ENCODE measurements at regions not wholly inside any gene's neighbourhood (a gene's known extent, or its start where the extent isn't known, plus 50 kb on each side); places are given as distances from the start of the nearest gene placed in this dataset.

GRCh38 chr3:181764544-181764943 lies 52.8 kb downstream of the SOX2 start:
- no peaks in the 10 kb centered on the region for H3K27me3 ChIP-seq (ENCODE audit: control insufficient read depth in 2 of 2, insufficient read depth in 2 of 2, low read length in 2 of 2)
- no peak overlapping the region for H3K27ac ChIP-seq (ENCODE audit: low read depth in 2 of 2, low read length in 2 of 2)

GRCh38 chr3:181770296-181770695 lies 58.6 kb downstream of the SOX2 start:
- no peaks in the 10 kb centered on the region for H3K36me3 ChIP-seq (ENCODE audit: control insufficient read depth in 2 of 2, insufficient read depth in 2 of 2, low read length in 2 of 2)
- H3K4me1 ChIP-seq (ENCODE audit: control insufficient read depth in 2 of 2, insufficient read depth in 2 of 2, low read length in 2 of 2), result no peaks in the 10 kb centered on the region
- no peak overlapping the region for H3K9ac ChIP-seq (ENCODE audit: low read depth in 1 of 2, low read length in 2 of 2)
- H3K27ac ChIP-seq (ENCODE audit: low read depth in 2 of 2, low read length in 2 of 2), result no peak overlapping the region
- H3K9me3 ChIP-seq (ENCODE audit: control insufficient read depth in 2 of 2, low read length in 2 of 2), result no peaks in the 10 kb centered on the region
- no peaks in the 10 kb centered on the region for H3K27me3 ChIP-seq (ENCODE audit: control insufficient read depth in 2 of 2, insufficient read depth in 2 of 2, low read length in 2 of 2)
- no peak overlapping the region for H3K4me3 ChIP-seq (ENCODE audit: low read length in 2 of 2)

More at GRCh38 chr3:181764544-181764943, 52.8 kb downstream of the SOX2 start:
- Histone ChIP-seq H3K9me3 (ENCODE audit: control insufficient read depth in 2 of 2, low read length in 2 of 2) (no peaks in the 10 kb centered on the region), H3K36me3 (ENCODE audit: control insufficient read depth in 2 of 2, insufficient read depth in 2 of 2, low read length in 2 of 2) (no peaks in the 10 kb centered on the region), H3K4me3 (ENCODE audit: low read length in 2 of 2) (no peak overlapping the region), H3K9ac (ENCODE audit: low read depth in 1 of 2, low read length in 2 of 2) (no peak overlapping the region), H3K4me1 (ENCODE audit: control insufficient read depth in 2 of 2, insufficient read depth in 2 of 2, low read length in 2 of 2) (no peaks in the 10 kb centered on the region)

- Histone ChIP-seq H3K4me1 (ENCODE audit: control insufficient read depth in 2 of 2, insufficient read depth in 2 of 2, low read length in 2 of 2) (no peaks in the 10 kb centered on the region), H3K36me3 (ENCODE audit: control insufficient read depth in 2 of 2, insufficient read depth in 2 of 2, low read length in 2 of 2) (no peaks in the 10 kb centered on the region), H3K9me3 (ENCODE audit: control insufficient read depth in 2 of 2, low read length in 2 of 2) (no peaks in the 10 kb centered on the region)
These were observed 59.4 kb downstream of the SOX2 start for GRCh38 chr3:181771120-181771519.

GRCh38 chr3:181772166-181772565 lies 60.4 kb downstream of the SOX2 start:
- H3K9me3 ChIP-seq (ENCODE audit: control insufficient read depth in 2 of 2, low read length in 2 of 2), result no peaks in the 10 kb centered on the region
- no peak overlapping the region for H3K4me3 ChIP-seq (ENCODE audit: low read length in 2 of 2)
- H3K4me1 ChIP-seq (ENCODE audit: control insufficient read depth in 2 of 2, insufficient read depth in 2 of 2, low read length in 2 of 2), result no peaks in the 10 kb centered on the region
- no peaks in the 10 kb centered on the region for H3K27me3 ChIP-seq (ENCODE audit: control insufficient read depth in 2 of 2, insufficient read depth in 2 of 2, low read length in 2 of 2)
- no peak overlapping the region for H3K9ac ChIP-seq (ENCODE audit: low read depth in 1 of 2, low read length in 2 of 2)
- no peaks in the 10 kb centered on the region for H3K36me3 ChIP-seq (ENCODE audit: control insufficient read depth in 2 of 2, insufficient read depth in 2 of 2, low read length in 2 of 2)
- H3K27ac ChIP-seq (ENCODE audit: low read depth in 2 of 2, low read length in 2 of 2), result no peak overlapping the region

More at GRCh38 chr3:181771120-181771519, 59.4 kb downstream of the SOX2 start:
- Histone ChIP-seq H3K9ac (ENCODE audit: low read depth in 1 of 2, low read length in 2 of 2) (no peak overlapping the region), H3K27ac (ENCODE audit: low read depth in 2 of 2, low read length in 2 of 2) (no peak overlapping the region), H3K4me3 (ENCODE audit: low read length in 2 of 2) (no peak overlapping the region), H3K27me3 (ENCODE audit: control insufficient read depth in 2 of 2, insufficient read depth in 2 of 2, low read length in 2 of 2) (no peaks in the 10 kb centered on the region)

DNA sequence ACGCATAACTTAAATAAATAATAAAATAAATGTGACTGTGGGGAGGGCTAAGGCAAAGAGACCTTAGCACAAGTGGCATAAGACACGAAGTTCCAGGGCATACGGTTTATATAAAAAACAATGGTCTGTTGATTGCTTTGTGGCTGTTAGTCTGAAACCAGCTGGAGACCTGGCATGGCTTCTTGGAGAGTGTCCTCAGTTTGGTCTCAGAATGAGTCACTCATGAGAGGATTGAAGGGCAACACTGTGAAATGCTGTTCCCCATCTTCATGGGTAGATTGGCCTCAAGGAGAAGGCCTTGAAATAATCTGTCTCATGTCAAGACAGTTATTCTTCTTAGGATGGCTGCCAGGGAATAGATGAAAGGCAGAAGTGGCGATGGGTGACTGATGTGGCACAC lies 62.2 kb downstream of the SOX2 start:
- H3K27ac ChIP-seq (ENCODE audit: low read depth in 2 of 2, low read length in 2 of 2), result no peak overlapping the region
- no peaks in the 10 kb centered on the region for H3K4me1 ChIP-seq (ENCODE audit: control insufficient read depth in 2 of 2, insufficient read depth in 2 of 2, low read length in 2 of 2)
- H3K4me3 ChIP-seq (ENCODE audit: low read length in 2 of 2), result no peak overlapping the region
- H3K9me3 ChIP-seq (ENCODE audit: control insufficient read depth in 2 of 2, low read length in 2 of 2), result no peaks in the 10 kb centered on the region
- H3K9ac ChIP-seq (ENCODE audit: low read depth in 1 of 2, low read length in 2 of 2), result no peak overlapping the region
- H3K27me3 ChIP-seq (ENCODE audit: control insufficient read depth in 2 of 2, insufficient read depth in 2 of 2, low read length in 2 of 2), result no peaks in the 10 kb centered on the region
- no peaks in the 10 kb centered on the region for H3K36me3 ChIP-seq (ENCODE audit: control insufficient read depth in 2 of 2, insufficient read depth in 2 of 2, low read length in 2 of 2)

GRCh38 chr3:181782306-181782954 lies 70.7 kb downstream of the SOX2 start:
- no peaks in the 10 kb centered on the region for H3K4me1 ChIP-seq (ENCODE audit: control insufficient read depth in 2 of 2, insufficient read depth in 2 of 2, low read length in 2 of 2)
- H3K36me3 ChIP-seq (ENCODE audit: control insufficient read depth in 2 of 2, insufficient read depth in 2 of 2, low read length in 2 of 2), result no peaks in the 10 kb centered on the region
- H3K9ac ChIP-seq (ENCODE audit: low read depth in 1 of 2, low read length in 2 of 2), result no peak overlapping the region
- H3K4me3 ChIP-seq (ENCODE audit: low read length in 2 of 2), result no peak overlapping the region
- no peak overlapping the region for H3K27ac ChIP-seq (ENCODE audit: low read depth in 2 of 2, low read length in 2 of 2)
- no peaks in the 10 kb centered on the region for H3K27me3 ChIP-seq (ENCODE audit: control insufficient read depth in 2 of 2, insufficient read depth in 2 of 2, low read length in 2 of 2)
- no peaks in the 10 kb centered on the region for H3K9me3 ChIP-seq (ENCODE audit: control insufficient read depth in 2 of 2, low read length in 2 of 2)

- H3K27ac ChIP-seq (ENCODE audit: low read depth in 2 of 2, low read length in 2 of 2), result no peak overlapping the region
These were observed 78.8 kb downstream of the SOX2 start for GRCh38 chr3:181790561-181790960.

DNA sequence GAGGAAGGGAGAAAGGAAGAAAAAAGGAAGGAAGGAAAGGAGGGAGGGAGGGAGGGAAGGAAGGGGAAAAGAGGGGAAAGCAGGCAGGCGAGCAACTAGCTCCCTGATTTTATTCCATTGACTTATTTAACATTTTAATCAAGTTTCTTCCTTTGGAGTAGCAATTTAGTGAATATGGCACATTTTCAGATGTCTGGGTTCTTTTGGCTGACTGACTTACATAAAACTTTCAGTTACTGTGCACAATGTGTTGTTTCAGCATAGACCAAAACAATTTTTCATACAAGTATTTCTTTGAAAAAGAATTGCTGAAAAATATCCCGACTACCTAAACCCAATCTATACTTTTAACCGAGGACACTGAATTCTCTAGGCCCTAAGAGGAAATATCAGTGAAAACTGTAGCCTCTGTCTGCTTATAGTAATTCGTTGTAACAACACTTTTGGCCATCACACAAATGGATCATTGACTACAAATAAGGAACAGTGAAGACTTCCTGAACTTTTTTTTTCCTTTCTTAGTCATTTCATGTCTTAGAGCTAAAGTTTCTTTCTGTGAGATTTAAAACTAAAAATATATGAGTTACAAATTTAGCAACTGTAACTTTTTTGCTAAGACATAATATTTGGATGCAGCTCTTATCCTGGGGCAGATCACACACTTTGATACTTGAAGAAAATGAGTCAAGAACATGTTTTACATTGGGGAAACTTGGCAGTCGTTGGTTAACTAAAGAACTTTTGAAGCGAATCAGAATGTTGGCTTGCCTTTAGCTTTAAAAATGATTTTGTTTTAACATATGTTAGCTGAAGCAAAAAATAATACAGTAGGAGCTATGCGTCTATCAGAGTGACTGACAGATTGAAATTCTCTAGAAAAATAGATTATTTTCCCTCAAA lies 79.6 kb downstream of the SOX2 start:
- Histone ChIP-seq H3K4me1 (ENCODE audit: control insufficient read depth in 2 of 2, insufficient read depth in 2 of 2, low read length in 2 of 2) (no peaks in the 10 kb centered on the region), H3K9me3 (ENCODE audit: control insufficient read depth in 2 of 2, low read length in 2 of 2) (no peaks in the 10 kb centered on the region), H3K36me3 (ENCODE audit: control insufficient read depth in 2 of 2, insufficient read depth in 2 of 2, low read length in 2 of 2) (no peaks in the 10 kb centered on the region), H3K4me3 (ENCODE audit: low read length in 2 of 2) (no peak overlapping the region), H3K27me3 (ENCODE audit: control insufficient read depth in 2 of 2, insufficient read depth in 2 of 2, low read length in 2 of 2) (no peaks in the 10 kb centered on the region), H3K9ac (ENCODE audit: low read depth in 1 of 2, low read length in 2 of 2) (no peak overlapping the region), H3K27ac (ENCODE audit: low read depth in 2 of 2, low read length in 2 of 2) (no peak overlapping the region)

More at GRCh38 chr3:181790561-181790960, 78.8 kb downstream of the SOX2 start:
- H3K9me3 ChIP-seq (ENCODE audit: control insufficient read depth in 2 of 2, low read length in 2 of 2), result no peaks in the 10 kb centered on the region
- no peak overlapping the region for H3K4me3 ChIP-seq (ENCODE audit: low read length in 2 of 2)
- H3K27me3 ChIP-seq (ENCODE audit: control insufficient read depth in 2 of 2, insufficient read depth in 2 of 2, low read length in 2 of 2), result no peaks in the 10 kb centered on the region
- no peaks in the 10 kb centered on the region for H3K36me3 ChIP-seq (ENCODE audit: control insufficient read depth in 2 of 2, insufficient read depth in 2 of 2, low read length in 2 of 2)
- H3K9ac ChIP-seq (ENCODE audit: low read depth in 1 of 2, low read length in 2 of 2), result no peak overlapping the region
- no peaks in the 10 kb centered on the region for H3K4me1 ChIP-seq (ENCODE audit: control insufficient read depth in 2 of 2, insufficient read depth in 2 of 2, low read length in 2 of 2)

DNA sequence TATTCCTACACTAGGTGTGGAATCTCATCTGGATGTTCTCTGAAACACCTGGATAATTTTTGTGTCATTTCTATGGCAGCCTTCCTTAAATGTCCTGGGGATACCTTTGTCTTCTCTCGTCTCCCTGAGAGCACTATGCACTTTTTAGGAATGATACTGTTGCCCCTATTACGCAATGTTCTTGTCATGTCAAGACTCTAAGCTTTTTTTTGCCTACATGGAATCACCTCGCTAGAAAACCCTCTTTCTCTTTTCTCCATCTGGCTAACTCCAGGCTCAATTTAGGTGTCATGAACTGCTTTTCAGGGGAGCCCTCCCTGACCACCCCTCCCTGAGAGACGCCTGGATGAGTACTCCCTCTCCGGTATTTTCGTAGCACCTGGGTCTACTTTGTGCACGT lies 81.3 kb downstream of the SOX2 start:
- Histone ChIP-seq H3K9me3 (ENCODE audit: control insufficient read depth in 2 of 2, low read length in 2 of 2) (no peaks in the 10 kb centered on the region), H3K27ac (ENCODE audit: low read depth in 2 of 2, low read length in 2 of 2) (no peak overlapping the region), H3K4me1 (ENCODE audit: control insufficient read depth in 2 of 2, insufficient read depth in 2 of 2, low read length in 2 of 2) (no peaks in the 10 kb centered on the region), H3K9ac (ENCODE audit: low read depth in 1 of 2, low read length in 2 of 2) (no peak overlapping the region), H3K4me3 (ENCODE audit: low read length in 2 of 2) (no peak overlapping the region), H3K36me3 (ENCODE audit: control insufficient read depth in 2 of 2, insufficient read depth in 2 of 2, low read length in 2 of 2) (no peaks in the 10 kb centered on the region), H3K27me3 (ENCODE audit: control insufficient read depth in 2 of 2, insufficient read depth in 2 of 2, low read length in 2 of 2) (no peaks in the 10 kb centered on the region)

DNA sequence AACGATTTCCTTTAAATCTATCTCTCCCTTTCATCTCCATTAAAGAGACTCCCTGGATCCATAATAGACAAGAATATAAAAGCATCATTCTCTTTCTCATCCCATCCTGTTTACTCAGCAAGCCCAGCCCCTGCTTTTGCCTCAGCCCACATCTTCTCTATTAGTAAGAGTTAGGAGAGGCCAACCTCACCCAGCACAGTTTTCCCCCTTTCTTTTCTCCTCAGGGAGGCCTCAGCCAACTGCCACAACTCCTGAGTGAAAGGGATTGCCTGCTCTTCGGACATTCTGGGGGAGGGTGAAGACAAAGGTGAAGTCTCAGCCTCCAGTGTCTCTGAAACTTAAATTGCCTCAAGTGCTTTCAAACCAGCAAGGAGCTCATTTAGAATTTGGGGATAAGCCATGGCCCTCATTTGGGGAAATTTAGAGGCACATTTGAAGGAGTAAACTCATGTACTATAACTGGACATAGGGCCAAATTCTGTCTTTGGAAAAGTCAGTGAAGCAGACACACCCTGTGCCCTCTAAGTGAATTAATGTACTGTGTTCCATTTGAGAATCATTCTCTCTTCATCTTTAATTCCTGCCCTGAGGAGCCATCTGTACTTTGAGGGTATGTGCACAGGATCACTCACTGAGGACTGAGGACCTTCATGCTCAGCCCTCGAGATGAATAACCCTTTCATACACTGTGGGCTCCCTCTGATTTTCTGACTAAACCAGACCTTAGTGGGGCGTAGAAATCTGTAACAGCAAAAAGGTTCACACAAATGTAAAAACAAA lies 82.5 kb downstream of the SOX2 start:
- Histone ChIP-seq H3K4me3 (ENCODE audit: low read length in 2 of 2) (no peak overlapping the region), H3K36me3 (ENCODE audit: control insufficient read depth in 2 of 2, insufficient read depth in 2 of 2, low read length in 2 of 2) (no peaks in the 10 kb centered on the region), H3K4me1 (ENCODE audit: control insufficient read depth in 2 of 2, insufficient read depth in 2 of 2, low read length in 2 of 2) (no peaks in the 10 kb centered on the region), H3K27ac (ENCODE audit: low read depth in 2 of 2, low read length in 2 of 2) (no peak overlapping the region), H3K9ac (ENCODE audit: low read depth in 1 of 2, low read length in 2 of 2) (no peak overlapping the region), H3K27me3 (ENCODE audit: control insufficient read depth in 2 of 2, insufficient read depth in 2 of 2, low read length in 2 of 2) (no peaks in the 10 kb centered on the region), H3K9me3 (ENCODE audit: control insufficient read depth in 2 of 2, low read length in 2 of 2) (no peaks in the 10 kb centered on the region)
